ENCODE measurements at regions not wholly inside any gene's neighbourhood (a gene's known extent, or its start where the extent isn't known, plus 50 kb on each side); places are given as distances from the start of the nearest gene placed in this dataset.

GRCh38 chr2:58671675-58672074, 430.6 kb upstream of the FANCL start:
- H2BK15ac ChIP-seq (ENCODE audit: low read length), result no peak overlapping the region
- H3K9ac ChIP-seq (replicated peaks in 1 of 4; ENCODE audit: extremely low read depth in 1 of 4, low read depth in 3 of 4, low read length in 3 of 4), result no peak overlapping the region
- H2BK20ac ChIP-seq (ENCODE audit: low read length), result no peak overlapping the region
- H4K91ac ChIP-seq (replicated peaks; ENCODE audit: insufficient read length, low read length), result no peak overlapping the region
- H3K23ac ChIP-seq (ENCODE audit: insufficient read length), result no peak overlapping the region
- 0 out of 4 replicates have a peak, but pooled peaks cover 0 to 2% of the 10 kb centered on the region in 2 experiments for H3K9me3 ChIP-seq (ENCODE audit: insufficient read depth in 2 of 2, low read depth in 1 of 2, low read length in 1 of 2)
- no peaks in the 10 kb centered on the region for H3K36me3 ChIP-seq (ENCODE audit: control insufficient read depth in 2 of 4, insufficient read depth in 4 of 4, low read length in 3 of 4)
- 94% methylated on average over 2 of the region's 2 CpGs; no CpG with 5 or more reads in 1 of the 2 experiments for WGBS, 2 experiments (ENCODE audit: extremely low coverage in 1 of 2, insufficient coverage in 1 of 2, insufficient read length in 1 of 2, insufficient replicate concordance in 2 of 2, low coverage in 1 of 2, low lambda C conversion rate in 2 of 2, missing lambda C conversion rate in 1 of 2)
- H2BK5ac ChIP-seq (ENCODE audit: low read depth, low read length), result no peak overlapping the region
- no peak overlapping the region for H4K8ac ChIP-seq (ENCODE audit: extremely low read depth, insufficient read depth, low read length)
- no peaks in the 10 kb centered on the region for H3K79me1 ChIP-seq (ENCODE audit: low read depth, low read length)
- H3K14ac ChIP-seq (ENCODE audit: insufficient read length), result no peak overlapping the region
- no peaks in the 10 kb centered on the region for H3K27me3 ChIP-seq (replicated peaks in 1 of 4; ENCODE audit: control insufficient read depth in 3 of 4, extremely low read depth in 1 of 4, insufficient read depth in 3 of 4, low read length in 3 of 4)
- no peak for TF ChIP-seq SUZ12 (IDR thresholded peaks at IDR 0.05; ENCODE audit: low read length)
- no peak for TF ChIP-seq TAF7 (optimal IDR thresholded peaks at IDR 0.05; ENCODE audit: borderline replicate concordance, low read depth, low read length)
- TF ChIP-seq KDM4A (IDR thresholded peaks at IDR 0.05; ENCODE audit: low read depth, low read length, severe bottlenecking), result no peak
- no peak for TF ChIP-seq CBX8 (IDR thresholded peaks at IDR 0.05; ENCODE audit: borderline replicate concordance, low read depth, low read length)
- no peak for TF ChIP-seq JUND (IDR thresholded peaks at IDR 0.05; ENCODE audit: low read length)
- TF ChIP-seq CEBPB (IDR thresholded peaks at IDR 0.05; ENCODE audit: low read depth, low read length), result no peak
- TF ChIP-seq PHF8 (conservative IDR thresholded peaks at IDR 0.05; ENCODE audit: low read depth, low read length), result no peak
- TF ChIP-seq POU5F1 (IDR thresholded peaks at IDR 0.05; ENCODE audit: low read depth, low read length), result no peak
- no peak overlapping the region for H3K4ac ChIP-seq (replicated peaks; ENCODE audit: insufficient read length, low read depth, low read length)
- H3K56ac ChIP-seq (replicated peaks; ENCODE audit: insufficient read length, low read depth, low read length), result no peak overlapping the region
- ChIA-PET POLR2A (ENCODE audit: partially characterized antibody) (no interaction called here), CTCF (ENCODE audit: partially characterized antibody) (interaction anchor here (0.6 to 0.7 kb wide), 2 partner anchors 37 to 75 kb away, joined by 3 read pairs; no protein-coding TSS in a partner anchor)
- no peak overlapping the region for H4K5ac ChIP-seq (ENCODE audit: insufficient read length, low read depth, low read length)
- H3K27ac ChIP-seq (ENCODE audit: low read depth, low read length), result no peak overlapping the region
- no peak overlapping the region for H3K18ac ChIP-seq (ENCODE audit: extremely low read depth, low read length)
- no peaks in the 10 kb centered on the region for H3K23me2 ChIP-seq (ENCODE audit: low read depth, low read length)
- H2BK120ac ChIP-seq (replicated peaks; ENCODE audit: low read depth, low read length), result no peak overlapping the region
- H2BK12ac ChIP-seq (ENCODE audit: low read depth, low read length), result no peak overlapping the region
- no peak for DNase-seq (ENCODE audit: low read depth in 1 of 2, low spot score in 2 of 2)
- FAIRE-seq, result no peak
- no peak overlapping the region for H3K4me2 ChIP-seq (ENCODE audit: insufficient read depth in 1 of 2, low read depth in 2 of 2, low read length in 2 of 2)
- no peak overlapping the region for H3K4me3 ChIP-seq (ENCODE audit: extremely low read depth in 1 of 4, insufficient read depth in 2 of 4, low read depth in 3 of 4, low read length in 4 of 4)
- no peaks in the 10 kb centered on the region for H3K4me1 ChIP-seq (replicated peaks in 1 of 4; ENCODE audit: control insufficient read depth in 3 of 4, insufficient read depth in 4 of 4, low read length in 3 of 4)
- no peaks in the 10 kb centered on the region for H3K79me2 ChIP-seq (ENCODE audit: control insufficient read depth in 1 of 2, insufficient read depth in 2 of 2, low read length in 2 of 2)
- H4K20me1 ChIP-seq (replicated peaks in 1 of 2; ENCODE audit: control insufficient read depth in 1 of 2, insufficient read depth in 2 of 2, low read length in 2 of 2), result no peaks in the 10 kb centered on the region
- no peak overlapping the region for H2AK5ac ChIP-seq (ENCODE audit: low read depth, low read length)
- H2AFZ ChIP-seq (ENCODE audit: low read length), result no peak overlapping the region
